Heart right ventricle (tissue), 16 donors: ENCODE measurements at regions not wholly inside any gene's neighbourhood (a gene's known extent, or its start where the extent isn't known, plus 50 kb on each side); places are given as distances from the start of the nearest gene placed in this dataset.

Experiments
- ATAC-seq, 8 donors: fragments of 200-7000 bp; cut with Tn5 transposase; one replicate each; pipeline ENCODE4 v1.9.1; 2020; ENCODE audit warnings: mild to moderate bottlenecking in 8 of 8, moderate library complexity in 8 of 8, moderate number of reproducible peaks in 1 of 8
- DNase-seq, 2 donors: peaks; one replicate each; pipeline ENCODE4 v3.0.0-alpha.2; 2020
- H3K27ac ChIP-seq, 10 donors: fragments of 200-600 bp; sonication (generic) in 2 of 10; one replicate each; pipeline versions ENCODE4 v1.5.0 to v1.8.0; 2020 to 2022; ENCODE audit warnings: mild to moderate bottlenecking in 3 of 10
- H3K27me3 ChIP-seq, 7 donors: fragments of 200-600 bp; one replicate each; pipeline ENCODE4 v1.8.0; 2021 to 2022; ENCODE audit warnings: mild to moderate bottlenecking in 2 of 7
- H3K36me3 ChIP-seq, 9 donors: fragments of 200-600 bp; sonication (generic) in 1 of 9; one replicate each; pipeline versions ENCODE4 v1.5.0 to v1.8.0; 2020 to 2022; ENCODE audit warnings: mild to moderate bottlenecking in 2 of 9
- H3K4me1 ChIP-seq, 9 donors: fragments of 200-600 bp; sonication (generic) in 1 of 9; one replicate each; pipeline versions ENCODE4 v1.5.0 to v1.8.0; 2020 to 2022; ENCODE audit warnings: mild to moderate bottlenecking in 4 of 9
- H3K4me3 ChIP-seq, 10 donors: fragments of 200-600 bp; sonication (generic) in 2 of 10; one replicate each; pipeline versions ENCODE4 v1.5.0 to v1.8.0; 2020 to 2022; ENCODE audit warnings: mild to moderate bottlenecking in 7 of 10, moderate library complexity in 2 of 10
- H3K9me3 ChIP-seq, 11 donors: fragments of 200-600 bp in 10 of 11; sonication (generic) in 2 of 11; one replicate each; pipeline versions ENCODE4 v1.5.0 to v1.8.0; 2013 to 2022; ENCODE audit warnings: mild to moderate bottlenecking in 2 of 11, control low read depth in 1 of 11, moderate library complexity in 1 of 11
- WGBS, 2 donors: extraction: QIAGEN DNeasy Blood & Tissue Kit; methylation state at CpG; one replicate each; pipeline ENCODE4 v1.1.7; 2013; ENCODE audit warnings: inconsistent platforms in 1 of 2; 5-methylcytosine and 5-hydroxymethylcytosine counted together
- intact Hi-C, 10 donors: fragments of 100-400 bp; cut with DNase I; formaldehyde crosslinking; loops; one replicate each; pipeline versions ENCODE4 v1.11.1 to v1.14.2; 2022
- TF ChIP-seq, protein P1 (sequence below), 9 donors: fragments of 200-600 bp; sonication (generic) in 2 of 9; IDR thresholded peaks; one replicate each; pipeline versions ENCODE4 v1.5.0 to v1.8.0; 2021 to 2022; ENCODE audit warnings: antibody characterized with exemption in 9 of 9, mild to moderate bottlenecking in 5 of 9, moderate library complexity in 1 of 9
- donor health status: Arrhythmogenic right ventricular cardiomyopathy.
- donor health status: ischemic (EF 13 %, LVEDD 7.1; RV severe dilation, severe dysfunction).
- donor health status: healthy with polysubstance abuse.
- donor health status: DM: no; HTN: yes; CAD: no.
- donor health status: DM: no; HTN: no; CAD: no.
- donor health status: ischemic (EF 25% LVEDD 6.9; RV normal size, moderate dysfunction).
- donor health status: ischemic (EF 25% LVEDD 5.7; RV mildly dilated, moderate dysfunction).
- donor health status: healthy.
- donor health status: DM: yes; HTN: yes; CAD: no.
- donor health status: Ischemic cardiomyopathy.
- donor health status: ischemic (EF 35%, LVEDD 5.7; RV mildly dilated, moderate dysfunction).
- donor health status: nonischemic (EF 11% LVEDD 7.7; RV severe dilation, severe dysfunction).
- donor health status: DM: yes; HTN: yes; CAD: no.
- donor health status: PGD.
- donor health status: ischemic (EF 29% LVEDD 5.4; RV normal size, mild dysfunction).
- donor health status: nonischemic (EF 23%, LVEDD 6.1; RV moderate dilation, normal function).

DNA sequence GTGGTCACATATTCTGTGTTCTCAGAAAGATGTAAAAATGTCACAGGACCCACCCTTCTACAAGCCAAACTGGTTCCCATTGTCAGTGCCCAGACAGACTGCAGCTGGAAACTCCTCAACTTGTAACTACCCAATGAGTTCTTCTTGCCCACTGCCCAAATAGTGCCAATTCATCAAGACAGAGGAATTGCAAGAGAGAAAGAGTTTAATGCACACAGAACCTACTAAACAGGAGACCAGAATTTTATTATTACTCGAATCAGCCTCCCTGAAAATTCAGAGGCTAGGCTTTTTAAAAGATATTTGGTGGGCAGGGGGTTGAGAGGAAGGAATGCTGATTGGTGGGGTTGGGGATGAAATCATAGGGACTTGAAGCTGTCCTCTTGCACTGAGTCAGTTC lies 184.1 kb downstream of the URB2 start:
- WGBS, 2 donors = 60 to 70% methylated on average over 1 of the region's 1 CpG
- no peak for ATAC-seq

DNA sequence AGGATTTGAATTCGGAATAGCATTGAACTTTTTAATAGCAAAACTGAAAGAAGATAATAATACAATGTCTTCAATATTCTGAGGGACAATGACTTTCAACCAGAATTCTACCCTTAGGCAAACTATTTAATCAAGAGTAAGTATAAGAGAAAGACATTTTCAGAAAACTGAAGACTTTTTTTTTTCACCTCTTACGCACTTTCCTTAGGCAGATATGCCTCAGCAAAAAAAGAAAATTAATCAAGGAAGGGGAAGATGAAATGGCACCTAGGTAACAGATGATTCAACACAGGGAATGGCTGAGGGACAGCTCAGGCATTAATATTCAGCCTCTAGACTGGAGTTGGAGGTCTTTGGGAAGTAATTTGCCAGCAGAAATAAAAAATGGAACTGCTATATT lies 184.9 kb downstream of the URB2 start:
- Histone ChIP-seq H3K36me3 (no peaks in the 10 kb centered on the region), H3K4me3 (no peak overlapping the region), H3K4me1 (no peaks in the 10 kb centered on the region), H3K27ac (no peak overlapping the region), H3K9me3 (peaks cover 0 to 32% (median 14%) of the 10 kb centered on the region in 11 donors), H3K27me3 (peaks cover 0 to 5% (median 0%) of the 10 kb centered on the region in 7 donors)
- intact Hi-C loops = no loop called here
- WGBS, 2 donors = 82 to 91% methylated on average over 2 of the region's 2 CpGs
- DNase-seq (no peak), ATAC-seq (no peak)
- TF ChIP-seq, protein P1, sequence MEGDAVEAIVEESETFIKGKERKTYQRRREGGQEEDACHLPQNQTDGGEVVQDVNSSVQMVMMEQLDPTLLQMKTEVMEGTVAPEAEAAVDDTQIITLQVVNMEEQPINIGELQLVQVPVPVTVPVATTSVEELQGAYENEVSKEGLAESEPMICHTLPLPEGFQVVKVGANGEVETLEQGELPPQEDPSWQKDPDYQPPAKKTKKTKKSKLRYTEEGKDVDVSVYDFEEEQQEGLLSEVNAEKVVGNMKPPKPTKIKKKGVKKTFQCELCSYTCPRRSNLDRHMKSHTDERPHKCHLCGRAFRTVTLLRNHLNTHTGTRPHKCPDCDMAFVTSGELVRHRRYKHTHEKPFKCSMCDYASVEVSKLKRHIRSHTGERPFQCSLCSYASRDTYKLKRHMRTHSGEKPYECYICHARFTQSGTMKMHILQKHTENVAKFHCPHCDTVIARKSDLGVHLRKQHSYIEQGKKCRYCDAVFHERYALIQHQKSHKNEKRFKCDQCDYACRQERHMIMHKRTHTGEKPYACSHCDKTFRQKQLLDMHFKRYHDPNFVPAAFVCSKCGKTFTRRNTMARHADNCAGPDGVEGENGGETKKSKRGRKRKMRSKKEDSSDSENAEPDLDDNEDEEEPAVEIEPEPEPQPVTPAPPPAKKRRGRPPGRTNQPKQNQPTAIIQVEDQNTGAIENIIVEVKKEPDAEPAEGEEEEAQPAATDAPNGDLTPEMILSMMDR (IDR thresholded peaks at IDR 0.05) = no peak

More for the DNA sequence above, 184.1 kb downstream of the URB2 start:
- Histone ChIP-seq H3K9me3 (peaks cover 0 to 38% (median 18%) of the 10 kb centered on the region in 11 donors), H3K27me3 (peaks cover 0 to 5% (median 0%) of the 10 kb centered on the region in 7 donors), H3K36me3 (no peaks in the 10 kb centered on the region), H3K4me1 (no peaks in the 10 kb centered on the region), H3K4me3 (no peak overlapping the region), H3K27ac (no peak overlapping the region)
- no peak for DNase-seq
- TF ChIP-seq, protein P1 (IDR thresholded peaks at IDR 0.05) = no peak
- intact Hi-C loops = no loop called here

DNA sequence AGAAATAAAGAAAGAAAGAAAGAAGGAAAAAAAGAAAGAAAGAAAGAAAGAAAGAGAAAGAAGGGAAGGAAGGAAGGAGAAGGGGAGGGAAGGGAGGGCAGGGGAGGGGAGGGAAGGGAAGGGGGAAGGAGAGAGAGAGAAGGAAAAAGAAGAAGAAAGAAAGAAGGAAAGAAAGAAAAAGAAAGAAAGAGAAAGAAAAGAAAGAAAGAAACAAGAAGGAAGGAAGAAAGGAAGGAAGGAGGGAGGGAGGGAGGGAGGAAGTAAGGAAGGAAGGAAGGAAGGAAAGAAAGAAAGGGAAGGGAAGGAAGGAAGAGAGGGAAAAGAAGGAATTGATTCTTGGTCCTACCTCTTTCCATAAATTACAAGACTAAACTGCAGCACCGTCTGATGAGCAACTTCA lies 186.1 kb downstream of the URB2 start:
- ATAC-seq (no peak), DNase-seq (no peak)
- TF ChIP-seq, protein P1 (IDR thresholded peaks at IDR 0.05) = no peak
- Histone ChIP-seq H3K27ac (no peak overlapping the region), H3K4me3 (no peak overlapping the region), H3K36me3 (no peaks in the 10 kb centered on the region), H3K4me1 (no peaks in the 10 kb centered on the region), H3K9me3 (peaks cover 0 to 32% (median 14%) of the 10 kb centered on the region in 11 donors), H3K27me3 (peaks cover 0 to 5% (median 0%) of the 10 kb centered on the region in 7 donors)
- 66 to 82% methylated on average over 1 of the region's 1 CpG for WGBS, 2 donors
- intact Hi-C loops = no loop called here

DNA sequence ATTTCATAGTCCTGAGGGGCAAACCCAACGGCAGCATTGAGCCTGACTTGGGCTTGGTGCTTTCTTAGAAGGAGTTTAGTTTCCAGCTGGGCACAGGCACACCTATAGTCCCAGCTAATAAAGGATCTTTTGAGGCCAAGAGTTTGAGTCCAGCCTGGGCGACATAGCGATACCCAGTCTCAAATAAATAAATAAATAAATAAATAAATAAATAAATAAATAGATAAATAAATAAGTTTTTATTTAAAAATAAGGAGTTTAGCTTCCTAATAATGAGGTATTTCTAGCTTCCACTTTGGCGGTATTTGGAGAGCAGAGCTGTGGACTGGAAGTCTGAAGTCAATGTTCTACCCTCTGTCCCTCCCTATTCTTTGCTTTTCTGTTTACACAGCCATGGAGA lies 186.6 kb downstream of the URB2 start:
- Histone ChIP-seq H3K9me3 (peaks cover 0 to 32% (median 14%) of the 10 kb centered on the region in 11 donors), H3K4me3 (no peak overlapping the region), H3K27me3 (peaks cover 0 to 5% (median 0%) of the 10 kb centered on the region in 7 donors), H3K27ac (no peak overlapping the region), H3K4me1 (no peaks in the 10 kb centered on the region), H3K36me3 (no peaks in the 10 kb centered on the region)
- TF ChIP-seq, protein P1 (IDR thresholded peaks at IDR 0.05) = no peak
- ATAC-seq = no peak
- WGBS, 2 donors = 92 to 97% methylated on average over 4 of the region's 4 CpGs
- no peak for DNase-seq
- intact Hi-C loops = no loop called here
